SU-DHL-6 (cell line): ENCODE measurements at regions not wholly inside any gene's neighbourhood (a gene's known extent, or its start where the extent isn't known, plus 50 kb on each side); places are given as distances from the start of the nearest gene placed in this dataset.

Experiments used
- H2AFZ ChIP-seq: fragments of 200-600 bp; sonication (generic); 2 replicates; pipeline ENCODE4 v1.6.1; 2014; ENCODE audit warnings: low read depth, mild to moderate bottlenecking, moderate library complexity, mixed read lengths, antibody characterized with exemption, low read length; ENCODE audit not compliant: severe bottlenecking
- H3F3A ChIP-seq: fragments of 200-600 bp; shearing (Covaris generic); 2 replicates; pipeline ENCODE4 v1.6.0; 2016; ENCODE audit warnings: antibody characterized with exemption, mild to moderate bottlenecking; ENCODE audit not compliant: insufficient read depth
- H3K27ac ChIP-seq: fragments of 200-600 bp; sonication (generic); 2 replicates; pipeline ENCODE4 v1.5.1; 2016; ENCODE audit warnings: low read depth, mild to moderate bottlenecking, low read length, moderate library complexity, mixed read lengths
- H3K27me3 ChIP-seq: fragments of 200-600 bp; sonication (generic), shearing (Covaris generic); 2 replicates; pipeline ENCODE4 v1.6.0; 2014; ENCODE audit warnings: mild to moderate bottlenecking, low read length
- H3K36me3 ChIP-seq: fragments of 200-600 bp; sonication (generic); 2 replicates; pipeline ENCODE4 v1.6.1; 2014; ENCODE audit warnings: mild to moderate bottlenecking, low read length, mixed read lengths
- H3K4me2 ChIP-seq: fragments of 300-600, 200-600 bp; shearing (Covaris generic), sonication (generic); 2 replicates; pipeline ENCODE4 v1.6.0; 2014; ENCODE audit warnings: low read length, low read depth, mild to moderate bottlenecking; ENCODE audit not compliant: poor library complexity, severe bottlenecking
- H3K4me3 ChIP-seq: fragments of 200-600 bp; sonication (generic); 2 replicates; pipeline ENCODE4 v1.5.1; 2014; ENCODE audit warnings: antibody characterized with exemption, low read length, mild to moderate bottlenecking, mixed read lengths; ENCODE audit not compliant: insufficient read depth, poor library complexity, severe bottlenecking
- H3K79me2 ChIP-seq: fragments of 200-600 bp; sonication (generic); 2 replicates; pipeline ENCODE4 v1.6.1; 2014; ENCODE audit warnings: mild to moderate bottlenecking, low read length, moderate library complexity; ENCODE audit not compliant: insufficient read depth
- H3K9ac ChIP-seq: fragments of 200-600 bp; sonication (generic); 2 replicates; pipeline ENCODE4 v1.7.0; 2014; ENCODE audit warnings: mild to moderate bottlenecking, low read length
- H3K9me2 ChIP-seq: fragments of 200-600 bp; sonication (generic); replicated peaks from 2 replicates; pipeline ENCODE4 v1.6.1; 2014; ENCODE audit warnings: low read length; ENCODE audit not compliant: insufficient read depth
- H3K9me3 ChIP-seq: fragments of 200-600 bp; sonication (generic); 2 replicates; pipeline ENCODE4 v1.6.1; 2014; ENCODE audit warnings: low read length, mixed read lengths; ENCODE audit not compliant: insufficient read depth
- H4K20me1 ChIP-seq: fragments of 200-600 bp; sonication (generic); 2 replicates; pipeline ENCODE4 v1.6.1; 2014; ENCODE audit warnings: low read depth, mild to moderate bottlenecking, antibody characterized with exemption, low read length, moderate library complexity, mixed read lengths
- EZH2phosphoT487 ChIP-seq: fragments of 200-600 bp; sonication (generic), shearing (Covaris generic); conservative IDR thresholded peaks from 2 replicates; pipeline ENCODE4 v1.6.1; 2018; ENCODE audit warnings: mild to moderate bottlenecking, antibody characterized with exemption, low read length, moderate library complexity, mixed read lengths
- TF ChIP-seq, protein P1 (sequence below): fragments of 200-600 bp; sonication (generic); IDR thresholded peaks from one replicate; pipeline ENCODE4 v1.5.1; 2017; ENCODE audit warnings: antibody characterized with exemption, mild to moderate bottlenecking, low read length, moderate library complexity; ENCODE audit not compliant: insufficient read depth, poor library complexity, severe bottlenecking

DNA sequence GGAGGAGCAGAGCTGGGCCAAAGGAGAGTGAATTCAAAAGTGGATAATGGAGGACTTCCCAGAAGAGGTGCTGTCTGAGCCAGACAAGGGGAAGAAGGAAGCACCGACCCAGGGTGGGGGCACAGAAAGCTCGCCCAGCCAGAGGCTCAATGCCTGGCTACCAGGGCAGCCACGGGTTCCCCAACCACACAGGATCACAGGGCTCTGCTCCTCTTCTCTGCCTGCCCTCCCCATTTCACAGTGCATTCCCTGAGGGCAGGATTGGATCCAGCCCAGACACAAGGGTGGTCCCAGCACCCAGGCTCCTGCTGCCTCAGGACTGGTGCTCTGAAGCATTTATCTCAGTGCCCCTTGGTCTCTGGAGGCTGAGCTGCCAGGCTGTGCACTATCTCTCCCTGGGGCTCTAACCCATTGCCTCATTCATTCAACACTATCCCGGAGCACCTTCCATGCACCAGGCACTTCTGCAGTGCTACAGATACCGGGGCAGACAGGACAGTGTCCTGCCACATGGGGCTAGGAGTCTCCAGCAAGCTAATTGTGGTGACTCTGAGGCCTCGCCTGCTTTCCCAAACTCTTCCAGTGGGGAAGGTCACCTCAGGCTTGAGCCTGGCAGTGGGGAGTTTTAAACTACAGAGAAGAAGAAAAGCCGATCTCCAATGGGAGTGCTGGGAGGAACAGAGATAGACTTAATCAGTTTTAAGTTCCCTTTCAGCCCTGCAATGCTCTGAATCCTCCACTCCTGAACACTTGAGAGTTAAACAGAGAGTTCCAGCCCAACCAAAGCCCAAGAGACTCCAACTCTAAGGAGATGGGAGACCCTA, 201.8 kb upstream of the ZMIZ1 start:
- Histone ChIP-seq H3K36me3 (no peaks in the 10 kb centered on the region), H3K4me2 (no peak overlapping the region), H3F3A (no peaks in the 10 kb centered on the region), H3K9me3 (no peaks in the 10 kb centered on the region), H3K27me3 (no peaks in the 10 kb centered on the region), H2AFZ (no peak overlapping the region), H3K27ac (no peak overlapping the region), H3K9ac (no peak overlapping the region), H3K79me2 (no peaks in the 10 kb centered on the region), H3K9me2 (no peaks in the 10 kb centered on the region), H4K20me1 (no peaks in the 10 kb centered on the region), H3K4me3 (no peak overlapping the region)
- TF ChIP-seq, protein P1, sequence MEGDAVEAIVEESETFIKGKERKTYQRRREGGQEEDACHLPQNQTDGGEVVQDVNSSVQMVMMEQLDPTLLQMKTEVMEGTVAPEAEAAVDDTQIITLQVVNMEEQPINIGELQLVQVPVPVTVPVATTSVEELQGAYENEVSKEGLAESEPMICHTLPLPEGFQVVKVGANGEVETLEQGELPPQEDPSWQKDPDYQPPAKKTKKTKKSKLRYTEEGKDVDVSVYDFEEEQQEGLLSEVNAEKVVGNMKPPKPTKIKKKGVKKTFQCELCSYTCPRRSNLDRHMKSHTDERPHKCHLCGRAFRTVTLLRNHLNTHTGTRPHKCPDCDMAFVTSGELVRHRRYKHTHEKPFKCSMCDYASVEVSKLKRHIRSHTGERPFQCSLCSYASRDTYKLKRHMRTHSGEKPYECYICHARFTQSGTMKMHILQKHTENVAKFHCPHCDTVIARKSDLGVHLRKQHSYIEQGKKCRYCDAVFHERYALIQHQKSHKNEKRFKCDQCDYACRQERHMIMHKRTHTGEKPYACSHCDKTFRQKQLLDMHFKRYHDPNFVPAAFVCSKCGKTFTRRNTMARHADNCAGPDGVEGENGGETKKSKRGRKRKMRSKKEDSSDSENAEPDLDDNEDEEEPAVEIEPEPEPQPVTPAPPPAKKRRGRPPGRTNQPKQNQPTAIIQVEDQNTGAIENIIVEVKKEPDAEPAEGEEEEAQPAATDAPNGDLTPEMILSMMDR = no peak

DNA sequence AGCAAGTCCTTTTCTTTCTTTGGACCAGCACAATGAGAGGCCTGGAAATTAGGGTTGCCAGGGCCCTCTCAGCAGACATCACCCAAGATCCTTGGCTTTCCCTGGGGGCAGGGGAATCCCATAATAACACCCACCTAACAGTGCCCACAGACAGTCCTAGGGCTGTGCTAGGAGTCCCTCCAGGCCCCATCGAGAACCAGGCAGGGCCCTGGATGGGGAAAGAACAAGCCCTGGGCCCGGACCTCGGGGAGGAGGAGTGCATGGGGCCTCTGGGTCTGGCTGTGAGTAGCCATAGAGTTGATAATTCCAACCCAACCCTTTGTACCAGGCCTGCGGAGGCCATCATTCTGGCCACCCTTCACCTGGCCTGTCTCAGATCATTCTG, 201.2 kb upstream of the ZMIZ1 start:
- TF ChIP-seq, protein P1 = no peak
- TF ChIP-seq EZH2phosphoT487 = no peak
- Histone ChIP-seq H3K36me3 (no peaks in the 10 kb centered on the region), H3K79me2 (no peaks in the 10 kb centered on the region), H3F3A (no peaks in the 10 kb centered on the region), H2AFZ (no peak overlapping the region), H4K20me1 (no peaks in the 10 kb centered on the region), H3K27me3 (no peaks in the 10 kb centered on the region), H3K9me3 (no peaks in the 10 kb centered on the region), H3K9ac (no peak overlapping the region), H3K9me2 (no peaks in the 10 kb centered on the region), H3K27ac (no peak overlapping the region), H3K4me3 (no peak overlapping the region), H3K4me2 (no peak overlapping the region)

DNA sequence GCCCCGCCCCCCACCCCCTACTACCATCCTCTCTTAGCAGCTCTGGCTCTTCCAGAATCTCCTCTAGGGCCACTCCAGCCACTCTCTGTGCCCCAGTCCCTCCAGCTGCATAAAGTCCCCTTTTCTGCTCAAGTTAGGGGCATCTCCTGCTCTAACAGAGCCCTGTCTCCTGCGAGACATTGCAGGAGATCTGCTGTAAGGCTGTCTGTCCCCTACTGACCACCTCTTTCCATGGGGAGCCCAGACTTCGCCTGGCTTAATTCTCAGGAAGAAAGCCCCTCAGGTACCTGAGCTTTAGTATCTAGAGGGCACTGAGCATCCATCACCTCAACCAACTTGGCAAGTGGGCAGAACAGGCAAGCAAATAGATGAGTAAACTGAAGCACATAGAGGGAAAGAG, 200.7 kb upstream of the ZMIZ1 start:
- no peaks in the 10 kb centered on the region for H3F3A ChIP-seq
- H3K27me3 ChIP-seq = no peaks in the 10 kb centered on the region
- TF ChIP-seq, protein P1 = no peak
- no peak for TF ChIP-seq EZH2phosphoT487
- no peak overlapping the region for H3K27ac ChIP-seq
- no peaks in the 10 kb centered on the region for H4K20me1 ChIP-seq
- no peaks in the 10 kb centered on the region for H3K36me3 ChIP-seq
- H3K4me2 ChIP-seq = no peak overlapping the region
- H3K79me2 ChIP-seq = no peaks in the 10 kb centered on the region
- H2AFZ ChIP-seq = no peak overlapping the region
- H3K4me3 ChIP-seq = no peak overlapping the region
- H3K9me2 ChIP-seq = no peaks in the 10 kb centered on the region
- H3K9me3 ChIP-seq = no peaks in the 10 kb centered on the region
- no peak overlapping the region for H3K9ac ChIP-seq
